GM10266 (cell line): ENCODE measurements at regions not wholly inside any gene's neighbourhood (a gene's known extent, or its start where the extent isn't known, plus 50 kb on each side); places are given as distances from the start of the nearest gene placed in this dataset.

Experiments used
- DNase-seq: peaks from one replicate; pipeline ENCODE4 v3.0.0; 2012; ENCODE audit errors: extremely low spot score
- TF ChIP-seq, protein P1 (sequence below): IDR thresholded peaks from 2 replicates; pipeline ENCODE4 v1.5.1; 2012; ENCODE audit warnings: mild to moderate bottlenecking, low read depth; ENCODE audit not compliant: control insufficient read depth, insufficient read depth; ENCODE audit errors: missing control alignments

GRCh38 chr1:58316141-58316540, 230.4 kb downstream of the OMA1 start:
- DNase-seq: no peak
- TF ChIP-seq, protein P1, sequence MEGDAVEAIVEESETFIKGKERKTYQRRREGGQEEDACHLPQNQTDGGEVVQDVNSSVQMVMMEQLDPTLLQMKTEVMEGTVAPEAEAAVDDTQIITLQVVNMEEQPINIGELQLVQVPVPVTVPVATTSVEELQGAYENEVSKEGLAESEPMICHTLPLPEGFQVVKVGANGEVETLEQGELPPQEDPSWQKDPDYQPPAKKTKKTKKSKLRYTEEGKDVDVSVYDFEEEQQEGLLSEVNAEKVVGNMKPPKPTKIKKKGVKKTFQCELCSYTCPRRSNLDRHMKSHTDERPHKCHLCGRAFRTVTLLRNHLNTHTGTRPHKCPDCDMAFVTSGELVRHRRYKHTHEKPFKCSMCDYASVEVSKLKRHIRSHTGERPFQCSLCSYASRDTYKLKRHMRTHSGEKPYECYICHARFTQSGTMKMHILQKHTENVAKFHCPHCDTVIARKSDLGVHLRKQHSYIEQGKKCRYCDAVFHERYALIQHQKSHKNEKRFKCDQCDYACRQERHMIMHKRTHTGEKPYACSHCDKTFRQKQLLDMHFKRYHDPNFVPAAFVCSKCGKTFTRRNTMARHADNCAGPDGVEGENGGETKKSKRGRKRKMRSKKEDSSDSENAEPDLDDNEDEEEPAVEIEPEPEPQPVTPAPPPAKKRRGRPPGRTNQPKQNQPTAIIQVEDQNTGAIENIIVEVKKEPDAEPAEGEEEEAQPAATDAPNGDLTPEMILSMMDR: no peak

- DNase-seq: no peak
- TF ChIP-seq, protein P1: no peak
Measured at GRCh38 chr1:58312971-58313563, 233.5 kb downstream of the OMA1 start.

DNA sequence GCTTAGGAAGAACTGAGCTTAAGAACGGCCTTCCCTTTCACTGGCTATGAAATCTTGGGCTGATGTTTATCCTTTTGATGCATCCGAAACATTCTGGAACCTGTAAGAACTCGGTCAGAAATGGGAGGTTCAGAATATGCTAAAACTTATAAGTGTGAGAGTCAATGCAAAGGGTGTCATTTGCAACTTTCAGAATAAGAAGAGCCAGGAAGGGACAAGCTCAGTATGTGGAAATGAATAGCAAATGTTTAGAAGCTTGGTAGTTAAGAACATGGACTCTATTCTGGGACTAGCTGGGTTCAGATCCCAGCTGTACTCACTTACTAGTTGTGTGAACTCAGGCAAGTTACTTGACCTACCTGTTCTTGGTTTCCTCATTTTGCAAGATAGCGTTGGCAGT, 234.1 kb downstream of the OMA1 start:
- TF ChIP-seq, protein P1: no peak
- no peak for DNase-seq

- TF ChIP-seq, protein P1: no peak
- DNase-seq: no peak
Measured at GRCh38 chr1:58310881-58311280, 235.6 kb downstream of the OMA1 start.

DNA sequence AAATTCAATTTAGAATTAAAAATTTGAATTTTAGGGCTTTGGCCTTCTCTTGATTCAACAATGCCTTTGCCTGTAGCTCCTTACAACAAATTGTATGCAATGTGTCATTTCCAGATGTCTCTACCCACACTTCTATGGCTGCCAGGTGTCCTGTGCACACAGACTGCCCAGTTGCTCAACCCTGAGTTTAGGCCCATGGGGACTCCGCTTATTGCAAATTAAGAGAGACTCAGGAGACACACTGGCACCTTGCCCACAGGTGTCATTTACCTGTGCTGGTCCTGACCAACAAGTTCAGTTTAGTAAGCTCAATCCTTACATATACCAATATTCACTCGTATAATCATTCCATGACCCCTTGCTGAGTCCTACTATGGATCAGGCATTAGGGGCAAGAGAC, 236.1 kb downstream of the OMA1 start:
- DNase-seq: no peak
- TF ChIP-seq, protein P1: no peak

GRCh38 chr1:58308206-58308605, 238.3 kb downstream of the OMA1 start:
- no peak for DNase-seq
- TF ChIP-seq, protein P1: no peak

DNA sequence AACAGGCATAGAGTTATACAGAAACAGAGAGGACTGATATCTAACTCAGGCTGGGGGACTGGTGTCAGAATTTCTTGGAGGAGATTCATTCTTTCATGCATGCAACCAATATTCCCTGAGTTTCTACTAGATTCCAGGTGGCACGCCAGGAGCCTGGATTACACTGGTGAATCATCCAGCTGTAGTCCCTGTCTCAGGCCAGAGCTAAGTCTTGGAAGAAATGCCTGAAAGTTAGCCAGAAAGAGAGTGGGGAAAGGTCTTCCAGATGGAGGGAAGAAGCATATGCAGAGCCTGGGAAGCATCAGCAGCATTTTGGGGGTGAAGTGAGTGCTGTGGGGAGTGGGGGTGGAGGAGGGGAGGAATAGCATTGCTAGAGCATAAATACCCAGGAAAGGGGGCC, 239.1 kb downstream of the OMA1 start:
- TF ChIP-seq, protein P1: no peak

More for the DNA sequence above, 239.1 kb downstream of the OMA1 start:
- DNase-seq: no peak
